Fibroblast of mammary gland (primary cell): ENCODE measurements at regions not wholly inside any gene's neighbourhood (a gene's known extent, or its start where the extent isn't known, plus 50 kb on each side); places are given as distances from the start of the nearest gene placed in this dataset.

ENCODE experiments used
- DNase-seq: peaks from one replicate; pipeline ENCODE4 v3.0.0-alpha.2; 2010; ENCODE audit warnings: low read depth
- H3K4me3 ChIP-seq: 2 replicates; pipeline ENCODE4 v1.5.1; 2011; ENCODE audit warnings: low read depth, mild to moderate bottlenecking, low read length, moderate library complexity; ENCODE audit not compliant: control insufficient read depth
- TF ChIP-seq, protein P1 (sequence below): conservative IDR thresholded peaks from 2 replicates; pipeline ENCODE4 v1.5.1; 2011; ENCODE audit warnings: low read depth, low read length, inconsistent platforms; ENCODE audit not compliant: control insufficient read depth, insufficient read depth

DNA sequence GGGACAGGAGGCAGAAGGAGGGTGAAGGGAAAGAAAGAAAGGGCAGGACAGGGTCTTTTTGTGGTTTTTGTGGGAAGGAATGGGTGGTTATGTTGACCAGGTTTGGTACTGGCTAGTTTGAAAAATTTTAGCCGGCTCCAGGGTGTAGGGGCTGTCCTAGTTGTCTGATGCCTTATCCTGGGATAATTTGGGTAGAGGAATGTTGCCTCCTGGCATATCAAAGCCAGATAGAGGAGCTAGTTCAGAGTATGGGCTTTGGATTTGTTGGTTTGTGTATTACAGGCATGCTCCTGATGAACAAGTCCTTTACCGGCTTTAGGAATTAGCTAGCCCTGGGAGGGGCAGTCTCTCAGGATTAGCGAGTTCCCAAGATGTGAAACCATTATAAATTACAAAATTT, 101.1 kb upstream of the LHCGR start:
- no peak overlapping the region for H3K4me3 ChIP-seq
- DNase-seq: no peak
- TF ChIP-seq, protein P1, sequence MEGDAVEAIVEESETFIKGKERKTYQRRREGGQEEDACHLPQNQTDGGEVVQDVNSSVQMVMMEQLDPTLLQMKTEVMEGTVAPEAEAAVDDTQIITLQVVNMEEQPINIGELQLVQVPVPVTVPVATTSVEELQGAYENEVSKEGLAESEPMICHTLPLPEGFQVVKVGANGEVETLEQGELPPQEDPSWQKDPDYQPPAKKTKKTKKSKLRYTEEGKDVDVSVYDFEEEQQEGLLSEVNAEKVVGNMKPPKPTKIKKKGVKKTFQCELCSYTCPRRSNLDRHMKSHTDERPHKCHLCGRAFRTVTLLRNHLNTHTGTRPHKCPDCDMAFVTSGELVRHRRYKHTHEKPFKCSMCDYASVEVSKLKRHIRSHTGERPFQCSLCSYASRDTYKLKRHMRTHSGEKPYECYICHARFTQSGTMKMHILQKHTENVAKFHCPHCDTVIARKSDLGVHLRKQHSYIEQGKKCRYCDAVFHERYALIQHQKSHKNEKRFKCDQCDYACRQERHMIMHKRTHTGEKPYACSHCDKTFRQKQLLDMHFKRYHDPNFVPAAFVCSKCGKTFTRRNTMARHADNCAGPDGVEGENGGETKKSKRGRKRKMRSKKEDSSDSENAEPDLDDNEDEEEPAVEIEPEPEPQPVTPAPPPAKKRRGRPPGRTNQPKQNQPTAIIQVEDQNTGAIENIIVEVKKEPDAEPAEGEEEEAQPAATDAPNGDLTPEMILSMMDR: no peak

DNA sequence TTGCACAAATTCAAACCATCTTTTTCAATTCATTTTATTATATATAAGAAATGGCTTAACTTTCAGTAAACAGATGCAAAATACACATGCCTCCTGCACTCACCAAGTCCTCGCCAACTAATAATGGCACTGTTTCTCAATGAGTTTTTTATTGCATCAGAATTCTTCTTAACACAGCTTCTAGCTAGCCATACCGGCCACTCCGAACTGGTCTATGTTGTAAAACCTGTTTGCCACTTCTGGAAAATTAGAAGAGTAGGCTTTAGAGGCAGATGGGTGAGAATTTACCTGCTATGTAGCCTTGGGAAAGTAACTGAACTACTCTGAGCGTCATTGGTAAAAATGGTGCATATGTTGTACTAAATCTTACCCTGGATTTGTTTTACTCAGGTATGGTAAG, 100.6 kb upstream of the LHCGR start:
- H3K4me3 ChIP-seq: no peak overlapping the region
- TF ChIP-seq, protein P1: no peak

DNA sequence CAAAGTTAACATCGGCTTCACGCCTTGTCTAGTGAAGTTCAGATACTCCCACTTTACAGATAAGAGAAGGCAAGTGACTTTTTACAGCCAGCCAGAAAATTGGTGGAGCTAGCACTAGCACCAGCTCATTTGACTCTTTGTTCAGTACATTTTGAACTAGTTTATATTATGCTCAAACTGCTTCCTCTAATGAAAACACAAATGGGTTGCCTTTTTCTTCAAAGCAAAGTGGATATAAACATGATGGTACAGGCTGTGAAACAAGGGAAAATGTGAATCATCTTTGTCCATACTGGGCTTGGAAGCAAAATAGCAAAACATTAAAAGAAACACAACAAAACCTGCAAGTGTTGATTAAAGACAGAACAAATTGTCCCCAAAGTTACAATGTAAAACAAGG, 99.6 kb upstream of the LHCGR start:
- DNase-seq: no peak
- H3K4me3 ChIP-seq: no peak overlapping the region
- TF ChIP-seq, protein P1: no peak

More for the DNA sequence above, 100.6 kb upstream of the LHCGR start:
- DNase-seq: no peak

- H3K4me3 ChIP-seq: no peak overlapping the region
- DNase-seq: no peak
- TF ChIP-seq, protein P1: no peak
Observed at GRCh38 chr2:48854681-48855080, 99.2 kb upstream of the LHCGR start.

- no peak overlapping the region for H3K4me3 ChIP-seq
- TF ChIP-seq, protein P1: no peak
- peak; percentile 83 for DNase-seq
Observed at GRCh38 chr2:48852938-48853337, 97.4 kb upstream of the LHCGR start.

DNA sequence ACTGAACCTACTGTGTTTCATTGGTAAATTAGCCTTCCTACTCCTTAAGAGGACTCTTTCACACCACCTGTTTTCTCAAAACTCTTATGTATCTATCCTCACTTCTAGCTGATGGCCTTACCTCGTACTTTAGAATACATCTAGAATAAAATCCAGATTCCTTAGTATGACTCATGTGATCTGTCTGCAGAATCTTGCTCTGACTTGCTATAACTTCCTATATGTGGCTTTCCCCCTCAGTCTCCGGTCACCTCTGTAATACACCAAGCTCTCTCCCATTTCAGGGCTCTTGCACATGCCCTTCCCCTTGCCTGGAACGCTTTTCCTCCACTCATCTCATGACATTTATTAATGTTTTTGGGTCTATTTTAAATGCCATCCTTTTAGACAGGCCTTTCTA, 95.6 kb upstream of the LHCGR start:
- peak; percentile 15 for DNase-seq
- TF ChIP-seq, protein P1: no peak
- no peak overlapping the region for H3K4me3 ChIP-seq

DNA sequence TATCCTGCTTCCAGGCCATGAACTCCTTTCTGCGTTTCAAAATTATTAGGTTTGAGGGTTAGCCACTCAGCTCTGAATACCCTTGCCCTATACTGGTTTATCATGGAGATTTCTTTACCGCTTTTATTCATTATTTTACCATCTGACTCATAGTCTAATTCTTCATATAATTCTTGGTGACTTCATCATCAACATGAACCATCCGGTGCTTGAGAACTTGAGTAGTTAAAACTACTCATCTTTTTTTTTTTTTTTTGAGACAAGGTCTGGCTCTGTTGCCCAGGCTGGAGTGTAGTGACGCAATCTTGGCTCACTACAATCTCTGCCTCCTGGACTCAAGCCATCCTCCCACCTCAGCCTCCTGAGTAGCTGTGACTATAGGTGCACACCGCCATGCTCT, 94.2 kb upstream of the LHCGR start:
- TF ChIP-seq, protein P1: no peak
- DNase-seq: peak; percentile 83
- no peak overlapping the region for H3K4me3 ChIP-seq
